ENCODE measurements at regions not wholly inside any gene's neighbourhood (a gene's known extent, or its start where the extent isn't known, plus 50 kb on each side); places are given as distances from the start of the nearest gene placed in this dataset.

DNA sequence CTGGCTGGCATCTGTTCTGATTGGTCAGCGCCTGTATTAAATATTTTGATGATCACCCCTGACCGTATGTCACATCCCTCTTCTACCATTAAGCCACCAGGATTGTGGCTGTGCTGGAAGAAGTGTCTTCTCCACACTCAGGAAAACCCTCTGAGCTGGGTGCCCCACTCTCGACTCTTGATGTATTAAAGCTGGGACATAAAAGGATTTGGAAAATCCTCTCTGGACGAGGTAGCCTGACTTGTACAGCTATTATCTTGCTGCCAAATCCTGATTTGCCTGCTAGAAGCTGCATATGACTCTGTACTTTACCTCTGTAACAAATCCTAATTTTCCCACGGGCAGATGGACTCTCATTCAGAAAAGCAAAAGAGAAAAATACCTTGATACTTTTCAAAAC lies 161.0 kb downstream of the SLC28A3 start:
- no peak for DNase-seq

DNA sequence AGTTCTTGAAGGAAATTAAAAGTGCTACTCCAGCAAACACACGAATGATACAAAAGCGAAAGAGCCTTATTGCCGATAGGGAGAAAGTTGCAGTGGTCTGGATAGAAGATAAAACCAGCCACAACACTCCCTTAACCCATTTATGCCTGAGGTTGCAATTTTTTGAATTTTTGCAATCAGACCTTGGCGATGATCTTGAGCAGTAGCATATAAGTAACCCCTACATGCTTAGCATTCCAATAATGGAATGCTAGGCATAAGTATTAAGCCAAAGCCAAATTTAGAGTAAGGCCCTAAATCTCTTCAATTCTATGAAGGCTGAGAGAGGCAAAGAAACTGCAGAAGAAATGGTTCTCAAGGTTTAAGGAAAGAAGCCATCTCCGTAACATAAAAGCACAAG lies 153.5 kb downstream of the SLC28A3 start:
- no peak for DNase-seq

DNA sequence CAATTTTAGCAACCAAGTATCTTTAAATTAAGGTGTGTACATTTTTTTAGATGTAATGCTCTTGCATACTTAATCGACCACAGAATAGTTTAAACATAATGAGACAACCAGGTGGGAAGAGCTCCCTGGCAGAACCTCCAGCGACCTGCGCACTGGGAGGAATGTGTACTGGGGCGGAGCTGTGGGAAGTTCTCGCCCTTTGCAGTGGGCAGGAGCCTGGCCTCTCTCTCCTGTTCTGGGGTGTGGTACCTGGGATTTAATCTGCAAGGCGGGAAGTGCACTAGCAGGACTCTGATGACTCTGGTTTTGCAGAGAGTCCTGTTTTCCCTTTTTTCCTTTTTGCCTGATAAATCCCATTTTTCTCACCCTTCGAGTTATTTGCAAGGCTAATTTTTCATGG lies 150.7 kb downstream of the SLC28A3 start:
- DNase-seq, result no peak

DNA sequence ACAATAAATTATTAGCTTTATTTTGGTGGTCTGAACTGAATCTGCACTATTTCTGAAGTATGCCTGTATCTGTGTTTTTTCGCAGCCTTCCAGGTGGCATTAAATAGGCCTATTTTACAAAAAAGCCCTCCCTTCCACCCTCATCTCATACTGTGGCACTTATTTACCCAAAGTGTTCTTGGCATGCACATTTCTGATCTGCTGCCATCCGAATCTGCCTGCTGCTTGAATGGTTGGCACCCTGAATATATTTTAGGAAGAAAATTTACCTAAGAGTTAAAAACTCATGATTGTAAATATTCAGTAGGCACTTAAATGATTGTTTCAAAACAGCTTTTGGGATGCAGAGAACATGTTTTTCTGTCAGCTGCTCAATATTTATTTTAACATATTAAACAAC lies 150.1 kb downstream of the SLC28A3 start:
- DNase-seq, result no peak

DNA sequence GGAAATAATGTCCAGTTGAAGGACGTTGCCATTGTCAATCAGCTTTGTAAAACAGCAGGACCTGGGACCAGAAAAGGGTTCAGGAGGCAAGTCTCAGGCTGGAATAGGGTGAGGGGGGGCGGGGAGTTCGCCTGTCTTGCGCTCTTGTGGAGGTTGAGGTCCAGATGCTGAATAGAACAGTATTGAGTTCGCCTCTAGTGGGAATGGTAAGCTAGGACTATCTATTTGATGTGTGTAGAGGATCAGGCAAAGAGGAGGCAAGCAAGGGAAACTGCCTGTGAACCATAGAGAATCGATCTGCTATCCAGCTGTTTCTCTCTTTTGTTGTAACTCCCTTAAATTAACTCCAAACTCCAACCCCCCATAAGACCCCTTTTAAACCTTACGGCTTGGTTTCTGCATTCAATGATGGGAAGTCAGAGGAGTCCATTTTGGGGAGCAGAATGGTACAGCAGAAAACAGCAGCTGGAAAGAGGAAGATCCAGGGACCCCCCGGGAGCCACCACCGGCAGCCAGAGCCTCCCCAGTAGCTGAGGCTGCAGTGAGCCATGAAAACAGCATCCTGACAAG lies 133.7 kb downstream of the SLC28A3 start:
- DNase-seq, result no peak

DNA sequence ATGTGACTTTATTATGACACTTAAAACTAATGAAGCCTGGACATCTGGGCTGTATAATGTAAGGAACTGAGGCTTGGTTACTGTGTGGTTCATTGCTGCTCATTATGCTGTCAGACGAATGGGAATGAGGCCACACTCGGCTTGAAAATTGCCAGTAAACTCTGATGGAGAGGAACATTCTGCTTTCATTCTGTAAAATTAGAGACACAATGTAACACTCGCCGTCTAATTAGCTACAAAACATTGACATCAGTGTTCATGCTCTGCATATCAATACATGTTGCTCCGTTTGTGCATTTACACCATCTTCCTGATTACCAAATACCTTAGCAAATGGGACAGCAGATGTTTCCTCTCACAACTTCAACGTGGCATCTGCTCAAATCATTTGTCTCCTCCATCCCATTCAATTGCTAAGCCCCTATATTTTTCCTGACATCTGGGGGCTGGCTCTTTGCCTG lies 133.0 kb downstream of the SLC28A3 start:
- no peak for DNase-seq

DNA sequence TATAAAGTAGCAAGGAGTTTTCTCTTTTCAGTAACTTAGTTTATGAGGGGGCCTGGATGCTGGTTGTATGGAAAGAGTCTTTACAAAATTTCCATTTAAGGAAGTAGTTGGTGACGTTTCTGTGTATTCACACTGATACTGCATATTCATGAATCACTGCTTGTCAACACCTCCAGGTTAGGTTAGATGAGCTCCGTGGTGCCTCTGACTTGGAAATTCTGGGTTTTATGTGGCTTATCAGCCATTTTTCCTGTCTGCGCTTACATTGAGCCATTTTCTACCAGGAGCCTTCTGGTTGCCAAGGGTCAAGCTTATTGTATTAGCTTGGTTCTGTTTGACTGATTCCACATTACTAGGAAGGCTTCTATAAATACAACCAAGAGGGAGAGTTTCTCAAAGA lies 128.3 kb downstream of the SLC28A3 start:
- DNase-seq, result no peak

DNA sequence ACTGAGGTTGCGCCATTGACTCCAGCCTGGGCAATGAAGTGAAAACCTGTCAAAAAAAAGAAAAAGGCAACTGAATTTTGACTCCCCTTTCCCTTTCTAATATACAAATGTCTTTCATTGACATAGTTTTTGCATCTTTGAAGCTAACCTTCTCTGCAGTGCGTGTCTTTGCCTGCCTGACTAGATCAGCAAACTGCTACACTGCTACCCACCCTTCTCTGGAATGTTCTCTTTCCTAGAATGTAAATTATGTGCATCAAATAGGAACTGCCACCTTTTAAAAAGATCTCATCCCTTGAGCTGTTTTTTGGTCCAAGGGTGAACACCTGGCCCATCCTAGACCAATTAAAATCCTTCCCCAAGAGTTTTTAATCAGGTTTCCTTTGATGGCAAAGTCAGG lies 127.6 kb downstream of the SLC28A3 start:
- no peak for DNase-seq

DNA sequence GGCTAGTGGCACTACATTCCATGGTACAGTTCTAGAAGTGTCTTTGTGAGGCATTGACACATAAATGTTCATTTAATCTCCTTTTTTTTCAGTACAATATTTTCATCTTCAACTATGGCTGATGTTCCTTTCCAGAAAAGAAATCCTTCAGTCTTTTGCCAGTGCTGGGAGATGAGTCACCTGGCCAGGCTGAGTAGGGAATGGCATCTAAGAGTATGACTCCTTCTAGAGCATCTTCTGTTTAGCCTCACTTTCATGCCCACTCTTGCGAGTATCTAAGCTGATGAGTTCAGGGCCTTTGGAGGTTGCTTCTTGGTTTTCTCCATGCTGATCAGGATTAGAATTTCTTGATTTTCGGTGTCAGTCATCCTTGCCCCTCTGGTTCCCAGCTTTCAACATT lies 124.4 kb downstream of the SLC28A3 start:
- no peak for DNase-seq

DNA sequence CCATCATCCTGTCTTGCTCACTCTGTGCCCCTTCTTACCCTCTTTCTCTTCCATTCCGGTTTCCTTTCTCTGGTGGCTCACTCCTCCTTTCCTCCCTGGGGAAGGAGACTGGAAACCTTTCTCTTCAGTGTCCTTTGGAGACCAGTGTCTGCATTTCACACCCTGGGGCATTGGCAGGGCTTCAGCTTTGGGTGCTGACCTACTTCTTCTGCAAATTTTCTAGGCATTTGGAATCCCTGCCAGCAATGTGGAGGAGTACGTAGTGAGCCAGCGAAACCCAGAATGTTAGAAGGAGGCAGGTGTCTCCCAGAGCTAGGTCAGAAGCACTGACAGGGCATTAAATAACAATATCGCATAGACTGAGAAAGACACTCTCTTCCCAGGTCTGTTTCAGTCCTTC lies 122.2 kb downstream of the SLC28A3 start:
- no peak for DNase-seq

DNA sequence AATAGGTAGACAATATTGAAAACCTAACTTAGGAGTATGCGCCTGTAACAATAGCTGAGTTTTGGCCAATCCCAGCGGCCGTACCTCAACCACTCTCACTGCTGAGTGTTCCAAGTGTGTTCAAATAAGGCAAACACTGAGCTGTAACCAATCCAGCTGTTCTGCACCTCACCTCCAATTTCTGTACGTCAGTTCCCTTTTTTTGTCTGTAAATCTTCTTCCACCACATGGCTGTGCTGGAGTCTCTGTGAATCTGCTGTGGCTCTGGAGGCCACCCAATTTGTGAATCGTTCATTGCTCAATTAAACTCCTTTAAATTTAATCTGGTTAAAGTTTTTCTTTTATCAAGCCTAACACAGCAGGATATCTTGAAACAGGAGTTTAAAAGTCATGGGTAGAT lies 116.3 kb downstream of the SLC28A3 start:
- no peak for DNase-seq
